ENCODE measurements at regions not wholly inside any gene's neighbourhood (a gene's known extent, or its start where the extent isn't known, plus 50 kb on each side); places are given as distances from the start of the nearest gene placed in this dataset.

GRCh38 chr15:38844736-38845135 is 280.1 kb upstream of the RASGRP1 start:
- FAIRE-seq (no peak), ATAC-seq (no peak), DNase-seq (ENCODE audit: low spot score) (no peak)
- H3K4me1 ChIP-seq (ENCODE audit: insufficient read depth, low read length) = no peaks in the 10 kb centered on the region
- H3K27ac ChIP-seq (ENCODE audit: extremely low read length, insufficient read depth, low read length) = no peak overlapping the region
- in situ Hi-C loops (cut with HindIII; ENCODE audit: extremely low pct_ligation_motif_present, low pct_unique_long_range_greater_than_20kb) (no loop called here), intact Hi-C loops (cut with micrococcal nuclease; ENCODE audit: unreplicated experiment) (no loop called here)
- ChIA-PET POLR2A (no interaction called here), CTCF (ENCODE audit: low intra/inter-chr PET ratio, low total read pairs) (no interaction called here)
- H4K20me1 ChIP-seq (ENCODE audit: insufficient read depth, low read length) = no peaks in the 10 kb centered on the region
- H3K9ac ChIP-seq (ENCODE audit: insufficient read depth, low read depth, low read length) = no peak overlapping the region
- 49% methylated on average over 1 of the region's 1 CpG for WGBS (ENCODE audit: low lambda C conversion rate)
- no peaks in the 10 kb centered on the region for H3K36me3 ChIP-seq (replicated peaks in 1 of 2; ENCODE audit: control insufficient read depth in 1 of 2, insufficient read depth in 2 of 2, low read length in 2 of 2)
- H3K4me3 ChIP-seq (replicated peaks in 1 of 3; ENCODE audit: insufficient read depth in 1 of 3, low read depth in 2 of 3, low read length in 3 of 3) = no peak overlapping the region
- no peaks in the 10 kb centered on the region for H3K9me3 ChIP-seq (ENCODE audit: low read length)
- H2AFZ ChIP-seq (ENCODE audit: low read length) = no peak overlapping the region
- no peaks in the 10 kb centered on the region for H3K27me3 ChIP-seq (ENCODE audit: control insufficient read depth in 1 of 2, insufficient read depth in 2 of 2, low read length in 2 of 2)
- no peak overlapping the region for H3K4me2 ChIP-seq (ENCODE audit: low read depth, low read length)
- no TSS peak for BruUV-seq (replicated peaks)
- H3K79me2 ChIP-seq (ENCODE audit: insufficient read depth, low read length) = no peaks in the 10 kb centered on the region
- TF ChIP-seq TERF1 (CRISPR knock-in tag; IDR thresholded peaks at IDR 0.05) = no peak
- no peak for TF ChIP-seq ZNF510 (CRISPR knock-in tag; IDR thresholded peaks at IDR 0.05; ENCODE audit: low read depth)
- TF ChIP-seq ELK4 (CRISPR knock-in tag; IDR thresholded peaks at IDR 0.05; ENCODE audit: borderline replicate concordance) = no peak
- no peak for TF ChIP-seq ZBTB4 (CRISPR knock-in tag; IDR thresholded peaks at IDR 0.05; ENCODE audit: borderline replicate concordance)
- no peak for TF ChIP-seq MIXL1 (CRISPR knock-in tag; IDR thresholded peaks at IDR 0.05)
- TF ChIP-seq STAG1 (CRISPR knock-in tag; IDR thresholded peaks at IDR 0.05) = no peak
- TF ChIP-seq NFYC (CRISPR knock-in tag; IDR thresholded peaks at IDR 0.05) = no peak
- TF ChIP-seq THAP9 (CRISPR knock-in tag; IDR thresholded peaks at IDR 0.05; ENCODE audit: borderline replicate concordance) = no peak
- no peak for TF ChIP-seq KLF16 (CRISPR knock-in tag; IDR thresholded peaks at IDR 0.05)
- TF ChIP-seq, protein P1, sequence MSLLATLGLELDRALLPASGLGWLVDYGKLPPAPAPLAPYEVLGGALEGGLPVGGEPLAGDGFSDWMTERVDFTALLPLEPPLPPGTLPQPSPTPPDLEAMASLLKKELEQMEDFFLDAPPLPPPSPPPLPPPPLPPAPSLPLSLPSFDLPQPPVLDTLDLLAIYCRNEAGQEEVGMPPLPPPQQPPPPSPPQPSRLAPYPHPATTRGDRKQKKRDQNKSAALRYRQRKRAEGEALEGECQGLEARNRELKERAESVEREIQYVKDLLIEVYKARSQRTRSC (CRISPR knock-in tag; IDR thresholded peaks at IDR 0.05; ENCODE audit: low read depth) = no peak
- no peak for TF ChIP-seq ZNF724P (CRISPR knock-in tag; IDR thresholded peaks at IDR 0.05; ENCODE audit: borderline replicate concordance)
- TF ChIP-seq SNAI1 (CRISPR knock-in tag; IDR thresholded peaks at IDR 0.05; ENCODE audit: borderline replicate concordance) = no peak
- TF ChIP-seq ZFP36L1 (CRISPR knock-in tag; IDR thresholded peaks at IDR 0.05) = no peak
